HEK293 (cell line): ENCODE measurements at regions not wholly inside any gene's neighbourhood (a gene's known extent, or its start where the extent isn't known, plus 50 kb on each side); places are given as distances from the start of the nearest gene placed in this dataset.

ENCODE experiments used
- CTCF ChIA-PET: fragments of 350-600 bp; formaldehyde crosslinking; extraction: SDS; loops from one replicate; lab custom pipeline; 2021; ENCODE audit warnings: antibody characterized with exemption; lab: Yijun Ruan, JAX
- POLR2A ChIA-PET: fragments of 300-600 bp; formaldehyde crosslinking; extraction: SDS; loops from one replicate; lab custom pipeline; 2020; ENCODE audit warnings: antibody characterized with exemption, inconsistent platforms; lab: Yijun Ruan, JAX
- H3K27ac ChIP-seq: fragments of 200-500 bp; sonication (Bioruptor generic); 2 replicates; pipeline ENCODE4 v1.5.1; 2014; ENCODE audit warnings: low read depth, low read length, control low read depth, inconsistent platforms; ENCODE audit errors: extremely low read depth
- H3K36me3 ChIP-seq, 2 experiments: fragments of 200-500 bp in 1 of 2; sonication (Bioruptor generic) in 1 of 2; 1 replicate in 1 of 2; 2 replicates in 1 of 2; pipeline ENCODE4 v1.5.1; 2014 to 2017; ENCODE audit warnings: inconsistent platforms in 2 of 2, low read length in 2 of 2; ENCODE audit not compliant: control insufficient read depth in 2 of 2, insufficient read depth in 1 of 2
- H3K4me1 ChIP-seq: fragments of 200-500 bp; sonication (Bioruptor generic); 2 replicates; pipeline ENCODE4 v1.5.1; 2014; ENCODE audit warnings: mild to moderate bottlenecking, low read length, inconsistent platforms; ENCODE audit not compliant: control insufficient read depth, insufficient read depth
- H3K4me3 ChIP-seq: 2 replicates; pipeline ENCODE4 v1.5.1; 2011; ENCODE audit warnings: low read depth, mild to moderate bottlenecking, control low read depth, low read length, moderate library complexity
- H3K9me3 ChIP-seq: fragments of 200-500 bp; sonication (Bioruptor generic); 2 replicates; pipeline ENCODE4 v1.5.1; 2014; ENCODE audit warnings: low read depth, low read length, inconsistent platforms; ENCODE audit not compliant: control insufficient read depth, insufficient read depth
- EGR2 ChIP-seq: fragments of 450-650 bp; formaldehyde crosslinking; IDR thresholded peaks from 2 replicates; pipeline ENCODE4 v1.5.1; 2016; ENCODE audit warnings: low read depth, missing biosample characterization, missing genetic modification characterization
- GLIS1 ChIP-seq: fragments of 450-650 bp; formaldehyde crosslinking; IDR thresholded peaks from 2 replicates; pipeline ENCODE4 v1.5.1; 2016; ENCODE audit warnings: missing biosample characterization, missing genetic modification characterization
- INSM2 ChIP-seq: fragments of 450-650 bp; formaldehyde crosslinking; IDR thresholded peaks from 2 replicates; pipeline ENCODE4 v1.5.1; 2016; ENCODE audit warnings: missing biosample characterization, missing genetic modification characterization
- KLF16 ChIP-seq: fragments of 450-650 bp; formaldehyde crosslinking; IDR thresholded peaks from 2 replicates; pipeline ENCODE4 v1.5.1; 2017; ENCODE audit warnings: missing biosample characterization, missing genetic modification characterization
- ZFHX2 ChIP-seq: fragments of 450-650 bp; formaldehyde crosslinking; conservative IDR thresholded peaks from 2 replicates; pipeline ENCODE4 v1.5.1; 2016; ENCODE audit warnings: missing biosample characterization, missing genetic modification characterization
- ZIC2 ChIP-seq: fragments of 450-650 bp; formaldehyde crosslinking; IDR thresholded peaks from 2 replicates; pipeline ENCODE4 v1.5.1; 2016; ENCODE audit warnings: missing biosample characterization, missing genetic modification characterization
- ZNF140 ChIP-seq: fragments of 450-650 bp; formaldehyde crosslinking; IDR thresholded peaks from 2 replicates; pipeline ENCODE4 v1.5.1; 2016; ENCODE audit warnings: missing biosample characterization, missing genetic modification characterization
- ZNF292 ChIP-seq: fragments of 450-650 bp; formaldehyde crosslinking; IDR thresholded peaks from 2 replicates; pipeline ENCODE4 v1.5.1; 2016; ENCODE audit warnings: low read depth, missing biosample characterization, missing genetic modification characterization, borderline replicate concordance
- ZNF341 ChIP-seq: fragments of 450-650 bp; formaldehyde crosslinking; IDR thresholded peaks from 2 replicates; pipeline ENCODE4; 2016; ENCODE audit warnings: low read depth, missing biosample characterization, missing genetic modification characterization
- ZNF404 ChIP-seq: fragments of 450-650 bp; formaldehyde crosslinking; IDR thresholded peaks from 2 replicates; pipeline ENCODE4 v1.5.1; 2017; ENCODE audit warnings: missing biosample characterization, missing genetic modification characterization
- ZNF426 ChIP-seq: fragments of 450-650 bp; formaldehyde crosslinking; IDR thresholded peaks from 2 replicates; pipeline ENCODE4 v1.5.1; 2017; ENCODE audit warnings: missing biosample characterization, missing genetic modification characterization, mild to moderate bottlenecking, inconsistent platforms, moderate library complexity
- ZNF654 ChIP-seq: fragments of 450-650 bp; formaldehyde crosslinking; IDR thresholded peaks from 2 replicates; pipeline ENCODE4 v1.5.1; 2016; ENCODE audit warnings: low read depth, missing biosample characterization, missing genetic modification characterization
- ZNF792 ChIP-seq: fragments of 450-650 bp; formaldehyde crosslinking; IDR thresholded peaks from 2 replicates; pipeline ENCODE4 v1.5.1; 2016; ENCODE audit warnings: missing biosample characterization, missing genetic modification characterization
- ZNF830 ChIP-seq: fragments of 450-650 bp; IDR thresholded peaks from 2 replicates; pipeline ENCODE4 v1.5.0; 2018; ENCODE audit warnings: missing biosample characterization, missing genetic modification characterization, low read depth, mild to moderate bottlenecking, moderate library complexity
- ZNF843 ChIP-seq: fragments of 450-650 bp; formaldehyde crosslinking; IDR thresholded peaks from 2 replicates; pipeline ENCODE4 v1.5.1; 2016; ENCODE audit warnings: missing biosample characterization, missing genetic modification characterization
- ZSCAN18 ChIP-seq: fragments of 450-650 bp; formaldehyde crosslinking; IDR thresholded peaks from 2 replicates; pipeline ENCODE4 v1.5.1; 2016; ENCODE audit warnings: missing biosample characterization, missing genetic modification characterization
- TF ChIP-seq, protein P1 (sequence below): fragments of 450-650 bp; formaldehyde crosslinking; IDR thresholded peaks from 2 replicates; pipeline ENCODE4 v1.5.1; 2016; ENCODE audit warnings: missing biosample characterization, missing genetic modification characterization
- TF ChIP-seq, protein P2 (sequence below): fragments of 450-650 bp; formaldehyde crosslinking; IDR thresholded peaks from 2 replicates; pipeline ENCODE4 v1.5.1; 2017; ENCODE audit warnings: missing biosample characterization, missing genetic modification characterization

GRCh38 chr6:168194732-168195567 lies 115.9 kb upstream of the FRMD1 start:
- Histone ChIP-seq H3K36me3 (no peaks in the 10 kb centered on the region), H3K4me1 (0 out of 2 replicates have a peak, but pooled peaks cover 5% of the 10 kb centered on the region), H3K9me3 (no peaks in the 10 kb centered on the region), H3K27ac (no peak overlapping the region), H3K4me3 (no peak overlapping the region)
- CTCF ChIA-PET, result interaction anchor here (0.5 to 1.9 kb wide), 8 partner anchors 11 to 430 kb away, joined by 3 to 11 read pairs (median 4); no protein-coding TSS in a partner anchor
- TF ChIP-seq, protein P1, sequence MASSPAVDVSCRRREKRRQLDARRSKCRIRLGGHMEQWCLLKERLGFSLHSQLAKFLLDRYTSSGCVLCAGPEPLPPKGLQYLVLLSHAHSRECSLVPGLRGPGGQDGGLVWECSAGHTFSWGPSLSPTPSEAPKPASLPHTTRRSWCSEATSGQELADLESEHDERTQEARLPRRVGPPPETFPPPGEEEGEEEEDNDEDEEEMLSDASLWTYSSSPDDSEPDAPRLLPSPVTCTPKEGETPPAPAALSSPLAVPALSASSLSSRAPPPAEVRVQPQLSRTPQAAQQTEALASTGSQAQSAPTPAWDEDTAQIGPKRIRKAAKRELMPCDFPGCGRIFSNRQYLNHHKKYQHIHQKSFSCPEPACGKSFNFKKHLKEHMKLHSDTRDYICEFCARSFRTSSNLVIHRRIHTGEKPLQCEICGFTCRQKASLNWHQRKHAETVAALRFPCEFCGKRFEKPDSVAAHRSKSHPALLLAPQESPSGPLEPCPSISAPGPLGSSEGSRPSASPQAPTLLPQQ (tag by site-specific recombination), result no peak
- no peak for TF ChIP-seq ZNF830 (tag by site-specific recombination)
- TF ChIP-seq ZNF341, result no peak
- no peak for TF ChIP-seq ZNF404 (tag by site-specific recombination)
- TF ChIP-seq ZFHX2 (tag by site-specific recombination), result no peak
- TF ChIP-seq, protein P2, sequence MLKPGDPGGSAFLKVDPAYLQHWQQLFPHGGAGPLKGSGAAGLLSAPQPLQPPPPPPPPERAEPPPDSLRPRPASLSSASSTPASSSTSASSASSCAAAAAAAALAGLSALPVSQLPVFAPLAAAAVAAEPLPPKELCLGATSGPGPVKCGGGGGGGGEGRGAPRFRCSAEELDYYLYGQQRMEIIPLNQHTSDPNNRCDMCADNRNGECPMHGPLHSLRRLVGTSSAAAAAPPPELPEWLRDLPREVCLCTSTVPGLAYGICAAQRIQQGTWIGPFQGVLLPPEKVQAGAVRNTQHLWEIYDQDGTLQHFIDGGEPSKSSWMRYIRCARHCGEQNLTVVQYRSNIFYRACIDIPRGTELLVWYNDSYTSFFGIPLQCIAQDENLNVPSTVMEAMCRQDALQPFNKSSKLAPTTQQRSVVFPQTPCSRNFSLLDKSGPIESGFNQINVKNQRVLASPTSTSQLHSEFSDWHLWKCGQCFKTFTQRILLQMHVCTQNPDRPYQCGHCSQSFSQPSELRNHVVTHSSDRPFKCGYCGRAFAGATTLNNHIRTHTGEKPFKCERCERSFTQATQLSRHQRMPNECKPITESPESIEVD (tag by site-specific recombination), result no peak
- TF ChIP-seq ZSCAN18 (tag by site-specific recombination), result no peak
- TF ChIP-seq ZNF140, result no peak
- POLR2A ChIA-PET, result no interaction called here

- peak; percentile 21; the same call in 1 of the 2 replicates for TF ChIP-seq ZNF654 (tag by site-specific recombination)
- TF ChIP-seq ZNF292 (tag by site-specific recombination), result no peak
- Histone ChIP-seq H3K27ac (no peak overlapping the region), H3K36me3 (no peaks in the 10 kb centered on the region), H3K4me1 (0 out of 2 replicates have a peak, but pooled peaks cover 5% of the 10 kb centered on the region), H3K9me3 (no peaks in the 10 kb centered on the region), H3K4me3 (no peak overlapping the region)
- ChIA-PET POLR2A (no interaction called here), CTCF (interaction anchor here (0.6 to 1.6 kb wide), 5 partner anchors 12 to 161 kb away, joined by 3 to 11 read pairs (median 4); no protein-coding TSS in a partner anchor)
These were observed 115.1 kb upstream of the FRMD1 start for GRCh38 chr6:168193816-168194721.

- ChIA-PET POLR2A (interaction anchor here (0.7 kb wide), 1 partner anchor 530 kb away, joined by 7 read pairs; no protein-coding TSS in a partner anchor), CTCF (interaction anchor here (0.6 to 1.3 kb wide), 2 partner anchors 27 to 72 kb away, joined by 4 to 11 read pairs; no protein-coding TSS in a partner anchor)
- H3K36me3 ChIP-seq, result no peaks in the 10 kb centered on the region
- no peak overlapping the region for H3K27ac ChIP-seq
- H3K4me3 ChIP-seq, result no peak overlapping the region
- no peaks in the 10 kb centered on the region for H3K9me3 ChIP-seq
- H3K4me1 ChIP-seq, result 0 out of 2 replicates have a peak, but pooled peaks cover 5% of the 10 kb centered on the region
- TF ChIP-seq INSM2 (tag by site-specific recombination) (no peak), EGR2 (tag by site-specific recombination) (no peak), ZNF426 (tag by site-specific recombination) (no peak), ZNF792 (no peak), KLF16 (tag by site-specific recombination) (no peak), GLIS1 (no peak), ZNF843 (no peak), ZSCAN18 (tag by site-specific recombination) (no peak), ZIC2 (tag by site-specific recombination) (no peak)
These were observed 114.1 kb upstream of the FRMD1 start for GRCh38 chr6:168192901-168193815.
